Activated CD8-positive, alpha-beta T cell treated with anti-CD3 and anti-CD28 coated beads for 36 hours (primary cell): ENCODE measurements at regions not wholly inside any gene's neighbourhood (a gene's known extent, or its start where the extent isn't known, plus 50 kb on each side); places are given as distances from the start of the nearest gene placed in this dataset.

ENCODE experiments used
- ATAC-seq: fragments of 200-7000 bp; cut with Tn5 transposase; one replicate; pipeline ENCODE4 v1.10.0; 2021; ENCODE audit warnings: mild to moderate bottlenecking, moderate library complexity
- CTCF ChIA-PET: fragments of 350-600 bp; sonication (Branson Sonifier 250); formaldehyde crosslinking; loops from one replicate; lab custom pipeline; 2021; ENCODE audit warnings: antibody characterized with exemption; lab: Charles Lee
- POLR2A ChIA-PET: fragments of 350-600 bp; sonication (Branson Sonifier 250); formaldehyde crosslinking; loops from one replicate; lab custom pipeline; 2021; ENCODE audit warnings: antibody characterized with exemption; lab: Charles Lee
- DNase-seq: peaks from one replicate; pipeline ENCODE4 v3.0.0-alpha.2; 2020
- H3K27ac Mint-ChIP-seq: one replicate; pipeline ENCODE4 v1.8.0; 2021; ENCODE audit warnings: mild to moderate bottlenecking, mixed read lengths
- H3K27me3 Mint-ChIP-seq: one replicate; pipeline ENCODE4 v1.8.0; 2021; ENCODE audit warnings: mixed read lengths
- H3K36me3 Mint-ChIP-seq: one replicate; pipeline ENCODE4 v1.8.0; 2021; ENCODE audit warnings: low read depth, mixed read lengths
- H3K4me1 Mint-ChIP-seq: one replicate; pipeline ENCODE4 v1.8.0; 2021; ENCODE audit warnings: low read depth, mixed read lengths
- H3K4me3 Mint-ChIP-seq: one replicate; pipeline ENCODE4 v1.8.0; 2021; ENCODE audit warnings: mild to moderate bottlenecking, moderate library complexity, mixed read lengths
- H3K9me3 Mint-ChIP-seq: one replicate; pipeline ENCODE4 v1.8.0; 2021; ENCODE audit warnings: mixed read lengths
- intact Hi-C: fragments of 100-400 bp; cut with micrococcal nuclease; formaldehyde crosslinking; loops from one replicate; pipeline ENCODE4 v1.10.0; 2022
- TF ChIP-seq, protein P1 (sequence below): fragments of 200-600 bp; IDR thresholded peaks from one replicate; pipeline ENCODE4 v1.8.0; 2022; ENCODE audit warnings: antibody characterized with exemption, mild to moderate bottlenecking

DNA sequence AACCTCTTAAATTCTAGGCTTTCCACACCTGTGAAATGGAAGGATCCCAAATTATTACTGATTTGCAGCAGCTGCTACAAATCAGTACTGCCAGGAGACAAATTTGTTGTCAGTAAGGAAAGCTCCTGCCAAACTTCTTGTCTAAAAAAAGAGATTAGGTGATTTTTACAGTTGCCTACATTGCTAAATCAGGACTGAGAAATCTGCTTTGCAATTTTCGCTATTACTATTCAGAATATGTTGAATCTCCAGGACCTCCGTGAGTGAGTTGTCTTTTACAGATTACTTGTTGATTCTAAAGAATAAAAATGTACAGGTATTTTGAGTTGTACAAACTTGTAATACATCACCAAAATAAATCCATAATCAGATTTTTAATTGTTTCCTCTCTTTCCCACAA lies 1815.9 kb downstream of the PCDH9 start:
- intact Hi-C loops = no loop called here
- ChIA-PET POLR2A (no interaction called here), CTCF (no interaction called here)
- Mint-ChIP-seq H3K4me1 (no peaks in the 10 kb centered on the region), H3K27ac (no peak overlapping the region), H3K4me3 (no peak overlapping the region), H3K9me3 (peaks cover 11% of the 10 kb centered on the region), H3K36me3 (no peaks in the 10 kb centered on the region), H3K27me3 (no peaks in the 10 kb centered on the region)
- TF ChIP-seq, protein P1, sequence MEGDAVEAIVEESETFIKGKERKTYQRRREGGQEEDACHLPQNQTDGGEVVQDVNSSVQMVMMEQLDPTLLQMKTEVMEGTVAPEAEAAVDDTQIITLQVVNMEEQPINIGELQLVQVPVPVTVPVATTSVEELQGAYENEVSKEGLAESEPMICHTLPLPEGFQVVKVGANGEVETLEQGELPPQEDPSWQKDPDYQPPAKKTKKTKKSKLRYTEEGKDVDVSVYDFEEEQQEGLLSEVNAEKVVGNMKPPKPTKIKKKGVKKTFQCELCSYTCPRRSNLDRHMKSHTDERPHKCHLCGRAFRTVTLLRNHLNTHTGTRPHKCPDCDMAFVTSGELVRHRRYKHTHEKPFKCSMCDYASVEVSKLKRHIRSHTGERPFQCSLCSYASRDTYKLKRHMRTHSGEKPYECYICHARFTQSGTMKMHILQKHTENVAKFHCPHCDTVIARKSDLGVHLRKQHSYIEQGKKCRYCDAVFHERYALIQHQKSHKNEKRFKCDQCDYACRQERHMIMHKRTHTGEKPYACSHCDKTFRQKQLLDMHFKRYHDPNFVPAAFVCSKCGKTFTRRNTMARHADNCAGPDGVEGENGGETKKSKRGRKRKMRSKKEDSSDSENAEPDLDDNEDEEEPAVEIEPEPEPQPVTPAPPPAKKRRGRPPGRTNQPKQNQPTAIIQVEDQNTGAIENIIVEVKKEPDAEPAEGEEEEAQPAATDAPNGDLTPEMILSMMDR = no peak
- DNase-seq (no peak), ATAC-seq (no peak)

DNA sequence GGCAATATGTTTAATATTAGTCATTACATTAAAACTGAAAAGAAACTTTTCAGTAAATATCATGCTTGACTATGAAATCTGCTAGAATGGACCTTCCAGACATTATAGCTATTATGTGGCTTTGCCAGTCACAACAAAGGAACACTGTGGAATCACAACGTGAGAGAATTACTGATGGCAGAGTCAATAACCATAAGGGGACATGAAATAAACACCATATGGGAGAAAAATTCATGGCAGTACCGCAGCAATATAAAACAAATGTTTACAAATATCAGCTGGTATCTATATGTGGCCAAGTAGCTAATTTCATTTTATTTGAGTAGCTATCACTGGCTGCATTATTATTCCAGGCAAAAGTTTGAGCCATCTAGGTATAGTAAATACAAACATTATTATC lies 1818.6 kb downstream of the PCDH9 start:
- intact Hi-C loops = no loop called here
- ATAC-seq = no peak
- no peak for DNase-seq
- Mint-ChIP-seq H3K27me3 (no peaks in the 10 kb centered on the region), H3K4me1 (no peaks in the 10 kb centered on the region), H3K36me3 (no peaks in the 10 kb centered on the region), H3K27ac (no peak overlapping the region), H3K4me3 (no peak overlapping the region), H3K9me3 (peaks cover 10% of the 10 kb centered on the region)
- ChIA-PET CTCF (no interaction called here), POLR2A (no interaction called here)
- TF ChIP-seq, protein P1 = no peak

DNA sequence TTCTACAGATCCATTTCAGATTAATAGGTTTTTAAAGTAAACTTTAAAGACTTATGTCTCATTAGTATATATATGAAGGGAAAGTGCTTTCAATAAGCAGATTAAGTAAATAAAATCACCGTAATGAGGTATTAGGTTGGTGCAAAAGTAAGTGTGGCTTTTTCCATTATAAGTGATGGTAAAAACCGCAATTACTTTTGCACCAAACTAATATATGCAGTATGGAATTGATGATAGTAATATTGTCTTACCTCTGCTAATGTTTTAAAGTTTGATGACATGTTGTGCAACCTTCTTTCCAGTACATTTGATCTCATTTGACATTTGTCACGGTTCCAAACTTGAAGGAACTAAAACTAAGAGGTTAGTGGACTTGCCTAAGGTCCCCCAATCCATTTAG lies 1819.3 kb downstream of the PCDH9 start:
- intact Hi-C loops = no loop called here
- ATAC-seq (no peak), DNase-seq (no peak)
- POLR2A ChIA-PET = no interaction called here
- TF ChIP-seq, protein P1 = no peak
- CTCF ChIA-PET = no interaction called here
- Mint-ChIP-seq H3K9me3 (peaks cover 9% of the 10 kb centered on the region), H3K4me1 (no peaks in the 10 kb centered on the region), H3K4me3 (no peak overlapping the region), H3K27me3 (no peaks in the 10 kb centered on the region), H3K27ac (no peak overlapping the region), H3K36me3 (no peaks in the 10 kb centered on the region)

DNA sequence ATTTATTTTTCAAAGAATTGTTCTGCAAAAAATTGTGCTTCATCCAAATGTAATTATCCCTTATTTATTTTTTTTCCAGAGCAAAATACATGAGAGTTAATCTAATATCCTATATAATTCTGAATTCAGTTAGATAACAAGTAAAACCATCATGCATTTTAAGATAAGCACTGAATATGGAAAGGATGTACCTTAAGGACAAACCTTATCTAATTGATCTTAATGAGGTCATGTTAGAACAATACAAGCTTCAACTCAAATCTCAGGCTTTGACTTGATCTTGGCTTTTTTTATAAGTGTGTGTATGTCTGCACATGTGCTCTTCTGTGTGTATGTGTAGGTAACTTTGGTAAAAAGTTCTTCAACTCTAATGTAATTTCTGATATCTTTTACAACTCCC lies 1828.8 kb downstream of the PCDH9 start:
- ChIA-PET POLR2A (no interaction called here), CTCF (no interaction called here)
- Mint-ChIP-seq H3K9me3 (peaks cover 7% of the 10 kb centered on the region), H3K27ac (no peak overlapping the region), H3K4me3 (no peak overlapping the region), H3K4me1 (no peaks in the 10 kb centered on the region), H3K27me3 (no peaks in the 10 kb centered on the region), H3K36me3 (no peaks in the 10 kb centered on the region)
- ATAC-seq = no peak
- intact Hi-C loops = no loop called here
- TF ChIP-seq, protein P1 = no peak
- DNase-seq = no peak

DNA sequence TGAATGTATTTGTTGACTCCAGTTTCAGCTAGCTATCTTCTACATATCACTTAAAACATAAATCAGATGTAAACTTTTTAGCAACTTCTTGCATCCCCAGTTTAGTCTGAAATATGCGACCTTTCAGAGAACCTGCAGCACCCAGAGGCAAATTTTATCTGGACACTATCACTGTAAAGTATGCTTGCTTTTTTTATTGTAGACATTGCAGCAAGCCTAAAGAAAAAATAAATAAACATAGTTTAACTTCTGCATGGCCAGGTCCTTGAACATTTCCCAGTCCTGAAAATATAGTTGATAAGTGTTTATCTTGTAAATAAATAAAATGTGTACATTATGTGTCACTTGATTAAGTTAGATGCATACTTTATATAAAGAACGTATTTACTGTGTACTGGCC lies 1829.4 kb downstream of the PCDH9 start:
- H3K36me3 Mint-ChIP-seq = no peaks in the 10 kb centered on the region
- no peak overlapping the region for H3K27ac Mint-ChIP-seq
- TF ChIP-seq, protein P1 = no peak
- intact Hi-C loops = no loop called here
- POLR2A ChIA-PET = no interaction called here
- ATAC-seq = no peak
- peaks cover 7% of the 10 kb centered on the region for H3K9me3 Mint-ChIP-seq
- no peak for DNase-seq
- H3K27me3 Mint-ChIP-seq = no peaks in the 10 kb centered on the region
- CTCF ChIA-PET = no interaction called here
- H3K4me3 Mint-ChIP-seq = no peak overlapping the region
- H3K4me1 Mint-ChIP-seq = no peaks in the 10 kb centered on the region
